ENCODE measurements at regions not wholly inside any gene's neighbourhood (a gene's known extent, or its start where the extent isn't known, plus 50 kb on each side); places are given as distances from the start of the nearest gene placed in this dataset.

GRCh38 chr11:80616070-80616800, 1175.4 kb upstream of the TENM4 start:
- TF ChIP-seq CTCF (IDR thresholded peaks at IDR 0.05; ENCODE audit: insufficient read depth, low read length) (no peak), POLR2AphosphoS5 (IDR thresholded peaks at IDR 0.05; ENCODE audit: low read depth) (no peak), REST (IDR thresholded peaks at IDR 0.05; ENCODE audit: insufficient replicate concordance, low read depth) (no peak)

Data from HL-60 (cell line).